SU-DHL-6 (cell line): ENCODE measurements at regions not wholly inside any gene's neighbourhood (a gene's known extent, or its start where the extent isn't known, plus 50 kb on each side); places are given as distances from the start of the nearest gene placed in this dataset.

ENCODE experiments used
- H2AFZ ChIP-seq: fragments of 200-600 bp; sonication (generic); 2 replicates; pipeline ENCODE4 v1.6.1; 2014; ENCODE audit warnings: low read depth, mild to moderate bottlenecking, moderate library complexity, mixed read lengths, antibody characterized with exemption, low read length; ENCODE audit not compliant: severe bottlenecking
- H3F3A ChIP-seq: fragments of 200-600 bp; shearing (Covaris generic); 2 replicates; pipeline ENCODE4 v1.6.0; 2016; ENCODE audit warnings: antibody characterized with exemption, mild to moderate bottlenecking; ENCODE audit not compliant: insufficient read depth
- H3K27ac ChIP-seq: fragments of 200-600 bp; sonication (generic); 2 replicates; pipeline ENCODE4 v1.5.1; 2016; ENCODE audit warnings: low read depth, mild to moderate bottlenecking, low read length, moderate library complexity, mixed read lengths
- H3K27me3 ChIP-seq: fragments of 200-600 bp; sonication (generic), shearing (Covaris generic); 2 replicates; pipeline ENCODE4 v1.6.0; 2014; ENCODE audit warnings: mild to moderate bottlenecking, low read length
- H3K36me3 ChIP-seq: fragments of 200-600 bp; sonication (generic); 2 replicates; pipeline ENCODE4 v1.6.1; 2014; ENCODE audit warnings: mild to moderate bottlenecking, low read length, mixed read lengths
- H3K4me2 ChIP-seq: fragments of 300-600, 200-600 bp; shearing (Covaris generic), sonication (generic); 2 replicates; pipeline ENCODE4 v1.6.0; 2014; ENCODE audit warnings: low read length, low read depth, mild to moderate bottlenecking; ENCODE audit not compliant: poor library complexity, severe bottlenecking
- H3K4me3 ChIP-seq: fragments of 200-600 bp; sonication (generic); 2 replicates; pipeline ENCODE4 v1.5.1; 2014; ENCODE audit warnings: antibody characterized with exemption, low read length, mild to moderate bottlenecking, mixed read lengths; ENCODE audit not compliant: insufficient read depth, poor library complexity, severe bottlenecking
- H3K79me2 ChIP-seq: fragments of 200-600 bp; sonication (generic); 2 replicates; pipeline ENCODE4 v1.6.1; 2014; ENCODE audit warnings: mild to moderate bottlenecking, low read length, moderate library complexity; ENCODE audit not compliant: insufficient read depth
- H3K9ac ChIP-seq: fragments of 200-600 bp; sonication (generic); 2 replicates; pipeline ENCODE4 v1.7.0; 2014; ENCODE audit warnings: mild to moderate bottlenecking, low read length
- H3K9me2 ChIP-seq: fragments of 200-600 bp; sonication (generic); replicated peaks from 2 replicates; pipeline ENCODE4 v1.6.1; 2014; ENCODE audit warnings: low read length; ENCODE audit not compliant: insufficient read depth
- H3K9me3 ChIP-seq: fragments of 200-600 bp; sonication (generic); 2 replicates; pipeline ENCODE4 v1.6.1; 2014; ENCODE audit warnings: low read length, mixed read lengths; ENCODE audit not compliant: insufficient read depth
- H4K20me1 ChIP-seq: fragments of 200-600 bp; sonication (generic); 2 replicates; pipeline ENCODE4 v1.6.1; 2014; ENCODE audit warnings: low read depth, mild to moderate bottlenecking, antibody characterized with exemption, low read length, moderate library complexity, mixed read lengths
- EZH2phosphoT487 ChIP-seq: fragments of 200-600 bp; sonication (generic), shearing (Covaris generic); conservative IDR thresholded peaks from 2 replicates; pipeline ENCODE4 v1.6.1; 2018; ENCODE audit warnings: mild to moderate bottlenecking, antibody characterized with exemption, low read length, moderate library complexity, mixed read lengths
- TF ChIP-seq, protein P1 (sequence below): fragments of 200-600 bp; sonication (generic); IDR thresholded peaks from one replicate; pipeline ENCODE4 v1.5.1; 2017; ENCODE audit warnings: antibody characterized with exemption, mild to moderate bottlenecking, low read length, moderate library complexity; ENCODE audit not compliant: insufficient read depth, poor library complexity, severe bottlenecking

- no peaks in the 10 kb centered on the region for H3K79me2 ChIP-seq
- no peak overlapping the region for H3K4me3 ChIP-seq
- H4K20me1 ChIP-seq, result no peaks in the 10 kb centered on the region
- no peak for TF ChIP-seq EZH2phosphoT487
- TF ChIP-seq, protein P1, sequence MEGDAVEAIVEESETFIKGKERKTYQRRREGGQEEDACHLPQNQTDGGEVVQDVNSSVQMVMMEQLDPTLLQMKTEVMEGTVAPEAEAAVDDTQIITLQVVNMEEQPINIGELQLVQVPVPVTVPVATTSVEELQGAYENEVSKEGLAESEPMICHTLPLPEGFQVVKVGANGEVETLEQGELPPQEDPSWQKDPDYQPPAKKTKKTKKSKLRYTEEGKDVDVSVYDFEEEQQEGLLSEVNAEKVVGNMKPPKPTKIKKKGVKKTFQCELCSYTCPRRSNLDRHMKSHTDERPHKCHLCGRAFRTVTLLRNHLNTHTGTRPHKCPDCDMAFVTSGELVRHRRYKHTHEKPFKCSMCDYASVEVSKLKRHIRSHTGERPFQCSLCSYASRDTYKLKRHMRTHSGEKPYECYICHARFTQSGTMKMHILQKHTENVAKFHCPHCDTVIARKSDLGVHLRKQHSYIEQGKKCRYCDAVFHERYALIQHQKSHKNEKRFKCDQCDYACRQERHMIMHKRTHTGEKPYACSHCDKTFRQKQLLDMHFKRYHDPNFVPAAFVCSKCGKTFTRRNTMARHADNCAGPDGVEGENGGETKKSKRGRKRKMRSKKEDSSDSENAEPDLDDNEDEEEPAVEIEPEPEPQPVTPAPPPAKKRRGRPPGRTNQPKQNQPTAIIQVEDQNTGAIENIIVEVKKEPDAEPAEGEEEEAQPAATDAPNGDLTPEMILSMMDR, result no peak
- no peaks in the 10 kb centered on the region for H3F3A ChIP-seq
- H3K27me3 ChIP-seq, result no peaks in the 10 kb centered on the region
- no peak overlapping the region for H3K4me2 ChIP-seq
- H3K36me3 ChIP-seq, result no peaks in the 10 kb centered on the region
- no peak overlapping the region for H3K9ac ChIP-seq
- no peaks in the 10 kb centered on the region for H3K9me2 ChIP-seq
- no peak overlapping the region for H2AFZ ChIP-seq
- no peaks in the 10 kb centered on the region for H3K9me3 ChIP-seq
- H3K27ac ChIP-seq, result no peak overlapping the region
These were observed 112.9 kb upstream of the SP4 start for GRCh38 chr7:21314954-21315353.

GRCh38 chr7:21317966-21318915 lies 109.6 kb upstream of the SP4 start:
- Histone ChIP-seq H3K27ac (no peak overlapping the region), H3K4me2 (no peak overlapping the region), H4K20me1 (no peaks in the 10 kb centered on the region), H3K9me3 (no peaks in the 10 kb centered on the region), H3F3A (no peaks in the 10 kb centered on the region), H3K36me3 (no peaks in the 10 kb centered on the region), H3K79me2 (no peaks in the 10 kb centered on the region), H3K9me2 (no peaks in the 10 kb centered on the region), H3K9ac (no peak overlapping the region), H3K4me3 (no peak overlapping the region), H2AFZ (no peak overlapping the region), H3K27me3 (no peaks in the 10 kb centered on the region)
- no peak for TF ChIP-seq EZH2phosphoT487
- TF ChIP-seq, protein P1, result no peak

- H3K79me2 ChIP-seq, result no peaks in the 10 kb centered on the region
- H3K27ac ChIP-seq, result no peak overlapping the region
- no peak overlapping the region for H3K4me3 ChIP-seq
- no peaks in the 10 kb centered on the region for H3K27me3 ChIP-seq
- no peaks in the 10 kb centered on the region for H3K9me2 ChIP-seq
- H3K9ac ChIP-seq, result no peak overlapping the region
- H3K36me3 ChIP-seq, result no peaks in the 10 kb centered on the region
- H3K4me2 ChIP-seq, result no peak overlapping the region
- no peaks in the 10 kb centered on the region for H3K9me3 ChIP-seq
- no peak overlapping the region for H2AFZ ChIP-seq
- TF ChIP-seq, protein P1, result no peak
- no peak for TF ChIP-seq EZH2phosphoT487
- H3F3A ChIP-seq, result no peaks in the 10 kb centered on the region
- no peaks in the 10 kb centered on the region for H4K20me1 ChIP-seq
These were observed 109.0 kb upstream of the SP4 start for GRCh38 chr7:21318916-21319270.
